DOHH2 (cell line): ENCODE measurements at regions not wholly inside any gene's neighbourhood (a gene's known extent, or its start where the extent isn't known, plus 50 kb on each side); places are given as distances from the start of the nearest gene placed in this dataset.

Source experiments
- CTCF ChIP-seq: fragments of 200-600 bp; sonication (generic); IDR thresholded peaks from one replicate; pipeline ENCODE4 v1.5.1; 2014; ENCODE audit warnings: antibody characterized with exemption, mild to moderate bottlenecking, low read depth, low read length; ENCODE audit not compliant: poor library complexity, severe bottlenecking
- EZH2phosphoT487 ChIP-seq: fragments of 200-600 bp; sonication (generic); IDR thresholded peaks from 2 replicates; pipeline ENCODE4 v1.6.1; 2017; ENCODE audit warnings: borderline replicate concordance, mild to moderate bottlenecking, antibody characterized with exemption, low read length, moderate library complexity, mixed read lengths

GRCh38 chr5:21419383-21419782, 1431.4 kb upstream of the CDH18 start:
- TF ChIP-seq CTCF (no peak), EZH2phosphoT487 (no peak)
